ENCODE measurements at regions not wholly inside any gene's neighbourhood (a gene's known extent, or its start where the extent isn't known, plus 50 kb on each side); places are given as distances from the start of the nearest gene placed in this dataset.

- no peak for TF ChIP-seq CTCF (optimal IDR thresholded peaks at IDR 0.05 in 1 of 3, IDR thresholded peaks at IDR 0.05 in 1 of 3, conservative IDR thresholded peaks at IDR 0.05 in 1 of 3; ENCODE audit: extremely low read depth in 1 of 3, insufficient read depth in 2 of 3, low read length in 3 of 3)
- no peak for TF ChIP-seq EZH2 (IDR thresholded peaks at IDR 0.05; ENCODE audit: low read length)
Measured at GRCh38 chr12:62170241-62170640, 90.0 kb upstream of the USP15 start.
